Endothelial cell (in vitro differentiated cells): ENCODE measurements at regions not wholly inside any gene's neighbourhood (a gene's known extent, or its start where the extent isn't known, plus 50 kb on each side); places are given as distances from the start of the nearest gene placed in this dataset.

Experiments
- DNase-seq: peaks from one replicate; pipeline ENCODE4 v3.0.0; 2021; ENCODE audit warnings: low spot score
- H3K27ac Mint-ChIP-seq: one replicate; pipeline ENCODE4 v1.8.0; 2021; ENCODE audit warnings: mixed read lengths, inconsistent platforms; ENCODE audit not compliant: unreplicated experiment
- H3K27me3 Mint-ChIP-seq: one replicate; pipeline ENCODE4 v1.8.0; 2021; ENCODE audit warnings: mild to moderate bottlenecking, moderate library complexity, mixed read lengths, inconsistent platforms; ENCODE audit not compliant: unreplicated experiment
- H3K36me3 Mint-ChIP-seq: one replicate; pipeline ENCODE4 v1.8.0; 2021; ENCODE audit warnings: mild to moderate bottlenecking, low read depth, mixed read lengths, inconsistent platforms; ENCODE audit not compliant: unreplicated experiment
- H3K4me1 Mint-ChIP-seq: one replicate; pipeline ENCODE4 v1.8.0; 2021; ENCODE audit warnings: mild to moderate bottlenecking, mixed read lengths, inconsistent platforms; ENCODE audit not compliant: unreplicated experiment
- H3K4me3 Mint-ChIP-seq: one replicate; pipeline ENCODE4 v1.8.0; 2021; ENCODE audit warnings: mild to moderate bottlenecking, mixed read lengths, inconsistent platforms; ENCODE audit not compliant: unreplicated experiment
- H3K9me3 Mint-ChIP-seq: one replicate; pipeline ENCODE4 v1.8.0; 2021; ENCODE audit warnings: mixed read lengths, inconsistent platforms; ENCODE audit not compliant: unreplicated experiment
- CTCF ChIP-seq: fragments of 200-600 bp; sonication (generic); IDR thresholded peaks from one replicate; pipeline ENCODE4 v1.5.0; 2021; ENCODE audit warnings: antibody characterized with exemption; ENCODE audit not compliant: unreplicated experiment

- no peak overlapping the region for H3K4me3 Mint-ChIP-seq
- DNase-seq: no peak
- no peak overlapping the region for H3K27ac Mint-ChIP-seq
- TF ChIP-seq CTCF: no peak
- H3K36me3 Mint-ChIP-seq: no peaks in the 10 kb centered on the region
- peaks cover 3% of the 10 kb centered on the region for H3K27me3 Mint-ChIP-seq
- no peaks in the 10 kb centered on the region for H3K4me1 Mint-ChIP-seq
- no peaks in the 10 kb centered on the region for H3K9me3 Mint-ChIP-seq
Observed at GRCh38 chr3:72134989-72135451, 350.1 kb upstream of the PROK2 start.

DNA sequence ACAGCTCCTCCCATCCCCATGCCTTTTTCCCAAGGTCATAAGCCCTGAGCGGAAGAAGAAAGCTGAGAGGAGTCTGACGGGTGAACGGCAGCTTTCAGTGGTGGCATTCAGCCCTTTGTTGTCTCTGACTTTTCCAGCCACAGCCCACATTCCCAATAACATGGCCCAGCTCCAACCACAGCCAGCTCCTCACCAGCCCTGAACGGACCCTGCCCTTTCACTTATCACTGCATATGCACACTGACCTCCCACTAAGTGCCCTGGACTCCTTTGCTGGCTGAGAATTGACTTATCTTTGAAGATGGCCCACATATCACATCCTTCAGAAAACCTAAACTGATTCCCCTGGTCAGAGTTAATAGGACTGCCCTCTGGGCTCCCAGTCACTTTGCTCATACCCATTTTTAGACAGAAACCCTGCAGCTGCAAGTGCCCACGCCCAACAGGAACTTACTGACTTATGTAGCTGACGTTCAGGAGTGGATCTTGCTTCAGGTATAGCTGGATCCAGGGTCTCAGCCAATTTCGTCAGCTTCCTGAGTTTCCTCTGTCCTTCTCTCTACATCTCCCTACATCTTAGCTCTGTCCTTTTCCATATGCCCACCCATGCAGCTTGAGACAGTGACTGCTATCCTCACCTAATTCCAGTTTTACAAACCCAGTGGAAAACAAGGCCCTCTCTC lies 348.5 kb upstream of the PROK2 start:
- Mint-ChIP-seq H3K27me3 (peaks cover 3% of the 10 kb centered on the region), H3K4me3 (no peak overlapping the region), H3K9me3 (no peaks in the 10 kb centered on the region), H3K27ac (no peak overlapping the region), H3K4me1 (no peaks in the 10 kb centered on the region), H3K36me3 (no peaks in the 10 kb centered on the region)
- no peak for TF ChIP-seq CTCF
- no peak for DNase-seq

GRCh38 chr3:72131899-72132298 lies 347.0 kb upstream of the PROK2 start:
- H3K27ac Mint-ChIP-seq: no peak overlapping the region
- no peak overlapping the region for H3K4me3 Mint-ChIP-seq
- H3K27me3 Mint-ChIP-seq: peaks cover 3% of the 10 kb centered on the region
- no peaks in the 10 kb centered on the region for H3K36me3 Mint-ChIP-seq
- no peaks in the 10 kb centered on the region for H3K4me1 Mint-ChIP-seq
- no peak for DNase-seq
- no peak for TF ChIP-seq CTCF
- H3K9me3 Mint-ChIP-seq: no peaks in the 10 kb centered on the region

- Mint-ChIP-seq H3K4me3 (no peak overlapping the region), H3K4me1 (no peaks in the 10 kb centered on the region), H3K27me3 (peaks cover 3% of the 10 kb centered on the region), H3K27ac (no peak overlapping the region), H3K36me3 (no peaks in the 10 kb centered on the region), H3K9me3 (no peaks in the 10 kb centered on the region)
- DNase-seq: no peak
- no peak for TF ChIP-seq CTCF
Observed at GRCh38 chr3:72130565-72130964, 345.6 kb upstream of the PROK2 start.

DNA sequence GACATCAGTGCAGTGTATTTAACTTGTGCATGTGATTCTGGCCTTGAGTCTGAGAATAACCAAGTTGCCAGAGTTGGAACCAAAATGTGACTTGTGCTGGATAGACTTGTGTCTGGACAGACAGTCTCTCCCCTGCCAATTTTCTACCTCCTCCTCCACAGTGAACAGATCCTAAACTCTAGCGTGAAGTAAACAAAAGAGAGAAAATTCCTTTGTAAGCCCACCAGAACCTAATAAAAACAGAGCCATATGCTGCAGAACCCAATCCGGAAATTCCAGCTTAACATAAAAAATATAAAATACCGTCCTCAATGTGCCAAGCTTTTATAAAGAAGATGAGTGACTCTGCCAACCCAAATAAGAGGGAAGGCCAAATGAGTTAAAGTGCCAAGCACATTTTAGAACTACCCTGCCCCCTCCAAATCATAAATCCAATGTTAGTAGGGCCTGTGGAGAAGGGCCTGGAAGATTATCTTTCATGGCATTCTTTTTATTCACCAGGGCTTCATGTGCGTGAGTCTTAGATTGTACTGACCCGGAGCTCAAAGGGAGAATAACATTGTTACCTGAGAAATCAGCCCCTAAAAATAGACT lies 344.6 kb upstream of the PROK2 start:
- Mint-ChIP-seq H3K9me3 (no peaks in the 10 kb centered on the region), H3K36me3 (no peaks in the 10 kb centered on the region), H3K4me1 (no peaks in the 10 kb centered on the region), H3K27ac (no peak overlapping the region), H3K27me3 (no peaks in the 10 kb centered on the region), H3K4me3 (no peak overlapping the region)
- no peak for TF ChIP-seq CTCF
- DNase-seq: no peak
